Endothelial cell of umbilical vein (primary cell): ENCODE measurements at regions not wholly inside any gene's neighbourhood (a gene's known extent, or its start where the extent isn't known, plus 50 kb on each side); places are given as distances from the start of the nearest gene placed in this dataset.

ENCODE experiments used
- BruUV-seq: library from RNA; stranded (reverse); fragments of 400-500 nt; replicated peaks from 2 replicates; lab custom pipeline; 2021; lab: Mats Ljungman, UMichigan
- CTCF ChIA-PET: fragments of 300-600, 350-600 bp; sonication (Branson Sonifier 250); formaldehyde crosslinking; loops from one replicate; lab custom pipeline; 2021; ENCODE audit warnings: antibody characterized with exemption, inconsistent platforms; lab: Charles Lee
- POLR2A ChIA-PET: fragments of 300-600, 350-600 bp; sonication (Branson Sonifier 250); formaldehyde crosslinking; loops from one replicate; lab custom pipeline; 2021; ENCODE audit warnings: antibody characterized with exemption, inconsistent platforms; lab: Charles Lee
- DNase-seq: peaks from one replicate; pipeline ENCODE4 v3.0.0-alpha.2; 2011; ENCODE audit warnings: low read depth, low spot score
- FAIRE-seq: peaks from 2 replicates; lab custom pipeline; 2011; peaks lifted over from hg19 to GRCh38; lab: Jason Lieb, UNC
- H2AFZ ChIP-seq: 2 replicates; pipeline ENCODE4 v1.6.0; 2012; ENCODE audit warnings: low read depth, low read length, control low read depth, inconsistent platforms
- H3K27ac ChIP-seq: 2 replicates; pipeline ENCODE4 v1.5.1; 2011; ENCODE audit warnings: low read depth, mild to moderate bottlenecking, control low read depth, low read length, moderate library complexity; ENCODE audit not compliant: insufficient read depth
- H3K27me3 ChIP-seq, 2 experiments: 2 replicates each; pipeline versions ENCODE4 v1.6.0 to v1.6.1; 2011; ENCODE audit warnings: low read length in 2 of 2, mixed read lengths in 1 of 2; ENCODE audit not compliant: control insufficient read depth in 2 of 2, insufficient read depth in 2 of 2
- H3K36me3 ChIP-seq, 2 experiments: 2 replicates in 1 of 2; 3 replicates in 1 of 2; pipeline ENCODE4 v1.5.1; 2011; ENCODE audit warnings: low read length in 2 of 2, mild to moderate bottlenecking in 1 of 2, moderate library complexity in 1 of 2; ENCODE audit not compliant: control insufficient read depth in 2 of 2, insufficient read depth in 2 of 2; ENCODE audit errors: extremely low read depth in 1 of 2
- H3K4me1 ChIP-seq: 3 replicates; pipeline ENCODE4 v1.5.1; 2011; ENCODE audit warnings: mild to moderate bottlenecking, low read length; ENCODE audit not compliant: control insufficient read depth, insufficient read depth; ENCODE audit errors: extremely low read depth
- H3K4me2 ChIP-seq: 2 replicates; pipeline ENCODE4 v1.6.1; 2011; ENCODE audit warnings: low read length, control low read depth, mixed read lengths; ENCODE audit not compliant: insufficient read depth
- H3K4me3 ChIP-seq, 3 experiments: fragments of 200-600 bp in 1 of 3; sonication (generic), shearing (Covaris generic) in 1 of 3; replicated peaks in 1 of 3; 2 replicates each; pipeline ENCODE4 v1.5.1; 2011 to 2016; ENCODE audit warnings: control low read depth in 3 of 3, low read length in 3 of 3, mild to moderate bottlenecking in 2 of 3, inconsistent platforms in 1 of 3, low read depth in 1 of 3, moderate library complexity in 1 of 3; ENCODE audit not compliant: insufficient read depth in 1 of 3
- H3K79me2 ChIP-seq: 2 replicates; pipeline ENCODE4 v1.6.0; 2012; ENCODE audit warnings: low read length, inconsistent platforms; ENCODE audit not compliant: control insufficient read depth, insufficient read depth
- H3K9ac ChIP-seq: replicated peaks from 2 replicates; pipeline ENCODE3; 2011; ENCODE audit warnings: low read length, control low read depth; ENCODE audit not compliant: insufficient read depth; ENCODE audit errors: extremely low read depth
- H3K9me1 ChIP-seq: replicated peaks from 3 replicates; pipeline ENCODE4 v1.6.0; 2011; ENCODE audit warnings: mild to moderate bottlenecking, low read length; ENCODE audit not compliant: control insufficient read depth, insufficient read depth; ENCODE audit errors: extremely low read depth
- H3K9me3 ChIP-seq: replicated peaks from 2 replicates; pipeline ENCODE4 v1.5.1; 2012; ENCODE audit warnings: low read length, inconsistent platforms; ENCODE audit not compliant: control insufficient read depth, insufficient read depth
- H4K20me1 ChIP-seq: replicated peaks from 2 replicates; pipeline ENCODE3; 2011; ENCODE audit warnings: mild to moderate bottlenecking, low read length; ENCODE audit not compliant: control insufficient read depth, insufficient read depth; ENCODE audit errors: extremely low read depth
- CTCF ChIP-seq, 2 donors: IDR thresholded peaks; 1 replicate in 1 of 2; 2 replicates in 1 of 2; pipeline ENCODE4 v1.5.1; 2011; ENCODE audit warnings: low read length in 2 of 2, mild to moderate bottlenecking in 2 of 2, moderate library complexity in 2 of 2, control low read depth in 1 of 2, inconsistent platforms in 1 of 2, low read depth in 1 of 2; ENCODE audit not compliant: insufficient read depth in 1 of 2; ENCODE audit errors: extremely low read depth in 1 of 2
- EZH2 ChIP-seq: IDR thresholded peaks from 2 replicates; pipeline ENCODE4 v1.6.1; 2012; ENCODE audit warnings: borderline replicate concordance, low read depth, mild to moderate bottlenecking, moderate library complexity, low read length, inconsistent platforms; ENCODE audit not compliant: severe bottlenecking
- FOS ChIP-seq: IDR thresholded peaks from 2 replicates; pipeline ENCODE4 v1.6.1; 2011; ENCODE audit warnings: mild to moderate bottlenecking, low read length, moderate library complexity, borderline replicate concordance; ENCODE audit not compliant: insufficient read depth
- GATA2 ChIP-seq: IDR thresholded peaks from 2 replicates; pipeline ENCODE4 v1.7.0; 2011; ENCODE audit warnings: low read depth, mild to moderate bottlenecking, moderate library complexity, mixed read lengths, low read length; ENCODE audit not compliant: insufficient read length, insufficient read depth
- JUN ChIP-seq: IDR thresholded peaks from 2 replicates; pipeline ENCODE4 v1.6.1; 2011; ENCODE audit warnings: borderline replicate concordance, low read depth; ENCODE audit not compliant: insufficient read length, insufficient read depth
- MAX ChIP-seq: IDR thresholded peaks from 2 replicates; pipeline ENCODE4 v1.6.1; 2011; ENCODE audit not compliant: insufficient read depth, insufficient read length
- MYC ChIP-seq: IDR thresholded peaks from one replicate; pipeline ENCODE4 v1.6.1; 2011; ENCODE audit warnings: mild to moderate bottlenecking, low read depth, low read length
- POLR2A ChIP-seq: IDR thresholded peaks from 2 replicates; pipeline ENCODE4 v1.6.1; 2012; ENCODE audit warnings: low read depth, mild to moderate bottlenecking, control low read depth, low read length
- POLR2AphosphoS5 ChIP-seq: IDR thresholded peaks from 2 replicates; pipeline ENCODE4 v1.6.1; 2012; ENCODE audit warnings: low read depth, mild to moderate bottlenecking, control low read depth, low read length, moderate library complexity; ENCODE audit not compliant: insufficient read depth
- dilution Hi-C: fragments of 300-500 bp; cut with MboI; formaldehyde crosslinking; loops from one replicate; pipeline ENCODE4 v1.15.0; 2019; ENCODE audit warnings: low sequenced_read_pairs; ENCODE audit not compliant: extremely low pct_ligation_motif_present
- intact Hi-C: fragments of 100-400 bp; cut with micrococcal nuclease; formaldehyde crosslinking; loops from one replicate; pipeline ENCODE4 v1.10.0; 2022

GRCh38 chr9:115192835-115193525, 75.0 kb upstream of the TNC start:
- DNase-seq: no peak
- no TSS peak for BruUV-seq
- intact Hi-C loops (no loop called here), dilution Hi-C loops (no loop called here)
- no peaks in the 10 kb centered on the region for H4K20me1 ChIP-seq
- H3K4me1 ChIP-seq: no peaks in the 10 kb centered on the region
- H3K36me3 ChIP-seq: no peaks in the 10 kb centered on the region
- no peak overlapping the region for H3K9ac ChIP-seq
- H3K9me3 ChIP-seq: peaks cover 2% of the 10 kb centered on the region
- no peak for TF ChIP-seq POLR2A
- TF ChIP-seq MAX: no peak
- TF ChIP-seq EZH2: no peak
- TF ChIP-seq FOS: no peak
- H2AFZ ChIP-seq: no peak overlapping the region
- no peak overlapping the region for H3K27ac ChIP-seq
- no peaks in the 10 kb centered on the region for H3K79me2 ChIP-seq
- CTCF ChIA-PET: no interaction called here
- H3K9me1 ChIP-seq: no peaks in the 10 kb centered on the region
- POLR2A ChIA-PET: no interaction called here
- FAIRE-seq: no peak
- no peaks in the 10 kb centered on the region for H3K27me3 ChIP-seq
- no peak overlapping the region for H3K4me3 ChIP-seq
- H3K4me2 ChIP-seq: no peak overlapping the region

GRCh38 chr9:115193777-115194176, 75.8 kb upstream of the TNC start:
- Histone ChIP-seq H3K4me3 (no peak overlapping the region), H3K36me3 (no peaks in the 10 kb centered on the region), H3K4me2 (no peak overlapping the region), H4K20me1 (no peaks in the 10 kb centered on the region), H3K27me3 (no peaks in the 10 kb centered on the region), H3K4me1 (no peaks in the 10 kb centered on the region), H3K79me2 (no peaks in the 10 kb centered on the region), H2AFZ (no peak overlapping the region), H3K9ac (no peak overlapping the region), H3K27ac (no peak overlapping the region), H3K9me1 (no peaks in the 10 kb centered on the region), H3K9me3 (peaks cover 2% of the 10 kb centered on the region)
- ChIA-PET POLR2A (no interaction called here), CTCF (no interaction called here)
- intact Hi-C loops: no loop called here
- dilution Hi-C loops: no loop called here
- DNase-seq: no peak
- no TSS peak for BruUV-seq
- TF ChIP-seq POLR2A (no peak), CTCF (IDR thresholded peaks at IDR 0.05; ENCODE audit: extremely low read depth in 1 of 2, insufficient read depth in 1 of 2, low read depth in 1 of 2, low read length in 2 of 2) (no peak), FOS (no peak), GATA2 (no peak), EZH2 (no peak), JUN (no peak), MAX (no peak), POLR2AphosphoS5 (no peak), MYC (no peak)
- FAIRE-seq: no peak
